ENCODE measurements at regions not wholly inside any gene's neighbourhood (a gene's known extent, or its start where the extent isn't known, plus 50 kb on each side); places are given as distances from the start of the nearest gene placed in this dataset.

DNA sequence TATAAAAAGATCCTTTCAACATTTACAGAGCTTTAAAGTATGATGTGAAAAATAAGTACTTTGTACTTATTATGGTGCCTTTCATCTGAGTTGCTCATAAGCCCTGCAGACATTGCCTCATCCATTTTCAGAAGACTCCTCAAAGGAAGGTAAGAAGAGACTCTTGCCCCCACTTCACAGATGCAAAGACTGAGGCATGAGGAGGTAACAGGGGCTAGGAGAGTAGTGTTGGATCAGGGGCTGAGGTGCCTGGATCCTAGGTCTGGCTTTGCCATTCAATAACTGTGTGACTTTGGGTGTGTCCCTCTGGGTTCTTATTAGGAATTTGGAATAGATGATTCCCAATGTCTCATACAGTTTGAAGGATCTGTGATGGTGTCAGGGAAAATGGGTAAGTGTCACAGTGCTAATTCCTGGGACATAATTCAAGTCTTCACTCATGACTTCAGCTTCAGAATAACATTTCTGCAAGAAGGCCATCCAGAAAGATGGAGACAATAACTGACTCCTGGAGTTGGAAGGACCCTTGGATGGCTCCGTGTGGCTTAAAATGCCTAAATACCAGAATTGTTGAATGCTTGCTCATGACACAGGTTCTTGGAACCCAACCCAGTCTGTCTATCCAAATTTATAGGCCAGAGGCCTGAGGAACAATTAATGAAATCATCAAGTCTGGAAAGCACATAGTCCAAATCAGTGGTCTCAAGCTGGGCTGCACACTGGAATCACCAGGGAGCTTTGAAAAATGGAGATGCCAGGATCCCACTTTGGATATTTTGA is 93.1 kb upstream of the RUNX1 start:
- DNase-seq (ENCODE audit: insufficient read length, low spot score) (no peak), FAIRE-seq (no peak)

DNA sequence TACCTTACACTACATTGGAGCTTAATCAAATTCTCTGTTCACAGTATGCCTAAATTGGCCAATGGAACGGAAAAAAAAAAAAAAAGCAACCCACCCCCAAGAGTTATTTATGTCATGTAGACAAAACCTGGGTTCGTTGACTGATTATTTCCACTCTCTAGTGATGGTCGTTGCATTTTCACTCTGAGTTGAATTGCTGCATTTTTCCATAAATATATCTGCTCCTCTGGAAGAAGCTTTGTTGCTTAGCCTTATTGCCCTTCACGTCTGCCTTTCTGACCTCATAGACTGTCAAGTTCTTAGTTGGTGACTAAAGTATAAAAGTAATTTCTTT is 90.2 kb upstream of the RUNX1 start:
- FAIRE-seq (no peak), DNase-seq (ENCODE audit: insufficient read length, low spot score) (no peak)

- DNase-seq (ENCODE audit: insufficient read length, low spot score) (no peak), FAIRE-seq (no peak)
These were observed 89.7 kb upstream of the RUNX1 start for GRCh38 chr21:35138665-35139381.

- DNase-seq (ENCODE audit: insufficient read length, low spot score): no peak
- no peak for FAIRE-seq
These were observed 87.6 kb upstream of the RUNX1 start for GRCh38 chr21:35136586-35137219.

GRCh38 chr21:35136106-35136505 is 87.0 kb upstream of the RUNX1 start:
- DNase-seq (ENCODE audit: insufficient read length, low spot score) (no peak), FAIRE-seq (no peak)

GRCh38 chr21:35135481-35135880 is 86.4 kb upstream of the RUNX1 start:
- DNase-seq (ENCODE audit: insufficient read length, low spot score) (no peak), FAIRE-seq (no peak)

GRCh38 chr21:35134309-35134708 is 85.2 kb upstream of the RUNX1 start:
- no peak for FAIRE-seq
- DNase-seq (ENCODE audit: insufficient read length, low spot score): no peak

GRCh38 chr21:35128536-35128935 is 79.4 kb upstream of the RUNX1 start:
- FAIRE-seq (no peak), DNase-seq (ENCODE audit: insufficient read length, low spot score) (no peak)

DNA sequence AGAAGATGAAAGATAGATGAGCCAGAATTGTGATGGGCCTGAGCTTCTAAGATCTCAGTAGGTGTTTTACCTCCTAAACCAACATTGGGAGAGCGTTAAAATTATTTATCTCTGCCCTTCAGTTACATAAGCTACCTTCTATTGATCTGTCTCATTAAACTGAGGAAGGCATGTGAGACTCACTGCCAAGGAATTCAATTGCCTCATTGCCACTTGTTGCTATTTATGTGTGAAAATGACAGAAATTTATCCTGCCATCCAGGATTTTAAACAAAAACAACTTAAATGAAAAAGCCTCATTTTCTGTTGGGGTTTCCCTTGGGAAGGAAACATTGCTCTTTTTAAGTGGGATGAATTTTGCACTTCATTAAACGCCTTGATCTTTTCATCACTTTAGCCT is 78.7 kb upstream of the RUNX1 start:
- FAIRE-seq: no peak
- DNase-seq (ENCODE audit: insufficient read length, low spot score): no peak

DNA sequence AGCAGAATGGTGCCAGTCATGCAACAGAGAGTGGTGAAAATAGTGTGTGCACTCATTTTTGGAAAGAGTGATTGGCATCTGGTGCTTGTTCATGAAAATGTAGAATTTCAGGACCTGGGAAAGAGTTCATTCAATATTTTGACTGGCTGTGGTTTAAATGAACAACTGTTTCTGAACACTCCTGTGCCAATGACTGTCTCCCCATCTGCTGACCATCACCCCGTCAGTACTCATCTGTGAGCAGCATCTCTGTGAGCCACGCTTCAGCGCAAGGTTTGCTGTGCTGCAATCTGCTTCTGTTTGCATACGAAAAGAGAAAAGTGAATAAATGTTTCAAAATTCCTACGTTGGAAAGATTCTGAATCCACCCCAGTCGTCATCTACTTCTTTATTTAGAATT is 77.9 kb upstream of the RUNX1 start:
- FAIRE-seq (no peak), DNase-seq (ENCODE audit: insufficient read length, low spot score) (no peak)

DNA sequence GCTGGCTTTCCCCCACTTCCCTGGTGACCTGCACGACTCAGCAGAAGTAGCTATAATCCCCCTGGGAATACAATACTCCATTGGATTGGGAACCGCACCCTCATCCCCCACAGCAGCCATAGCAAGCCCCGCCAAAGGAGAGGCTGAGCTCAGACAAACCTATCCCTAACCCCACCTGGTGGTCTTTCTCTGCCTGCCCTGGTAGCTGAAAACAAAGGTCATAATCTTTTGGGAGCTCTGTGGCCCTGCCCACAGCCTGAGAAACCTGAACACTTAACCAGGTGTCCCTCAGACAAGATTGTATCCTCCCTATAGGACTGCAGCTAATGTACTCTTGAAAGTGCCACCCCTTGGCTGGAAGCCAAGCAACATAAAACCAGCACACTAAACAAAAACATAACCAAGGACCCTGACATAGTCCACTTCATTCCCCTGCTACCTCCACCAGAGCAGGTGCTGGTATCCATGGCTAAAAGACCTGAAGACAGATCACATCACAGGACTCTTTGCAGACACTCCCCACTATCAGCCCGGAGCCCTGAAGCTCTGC is 71.6 kb upstream of the RUNX1 start:
- no peak for DNase-seq (ENCODE audit: insufficient read length, low spot score)
- no peak for FAIRE-seq

DNA sequence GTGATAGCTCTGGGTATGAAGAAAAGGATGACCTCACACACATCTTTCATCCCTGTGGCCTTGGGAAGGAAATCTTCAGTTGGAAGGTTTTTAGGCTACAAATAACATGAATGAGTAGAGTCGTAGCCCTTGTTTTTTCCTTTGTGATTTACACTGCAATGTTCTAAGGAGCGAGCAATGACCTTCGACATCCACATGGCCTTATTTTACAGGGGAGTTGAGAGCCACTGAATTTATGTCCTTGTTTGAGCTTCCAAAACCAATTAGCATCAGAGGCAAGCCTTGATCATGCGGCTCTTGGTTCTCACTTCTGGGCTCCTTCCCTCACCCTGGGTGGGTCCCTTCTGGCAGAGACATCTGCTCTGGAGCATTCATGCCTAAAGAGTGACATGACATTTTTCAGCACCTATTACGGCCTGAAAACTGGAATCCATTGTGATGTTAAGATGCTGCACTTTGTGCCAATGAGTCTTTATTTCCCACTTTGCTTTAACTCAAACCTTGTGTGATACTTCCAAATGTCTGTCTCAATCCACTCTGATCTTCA is 70.5 kb upstream of the RUNX1 start:
- no peak for DNase-seq (ENCODE audit: insufficient read length, low spot score)

DNA sequence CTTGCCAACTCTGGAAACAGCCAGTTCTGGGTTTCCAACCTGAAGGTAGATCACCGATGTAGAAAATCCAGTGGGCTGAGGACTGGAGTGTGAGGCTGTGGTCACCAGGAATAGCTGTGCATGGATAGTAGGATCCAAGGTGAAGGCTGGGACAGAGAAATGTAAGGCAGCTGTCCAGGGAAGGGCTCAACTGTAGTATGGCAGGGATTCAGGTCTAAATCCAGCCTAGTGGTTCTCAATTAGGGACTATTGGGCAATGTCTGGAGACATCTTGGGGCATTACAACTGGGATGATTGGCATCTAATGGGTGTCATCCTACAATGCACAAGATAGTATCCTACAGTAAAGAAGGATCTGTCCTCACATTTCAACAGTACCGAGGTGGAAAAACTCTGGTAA is 67.7 kb upstream of the RUNX1 start:
- no peak for FAIRE-seq
- DNase-seq (ENCODE audit: insufficient read length, low spot score): no peak

More for the DNA sequence above, 70.5 kb upstream of the RUNX1 start:
- FAIRE-seq: no peak

GRCh38 chr21:35113064-35113463 is 64.0 kb upstream of the RUNX1 start:
- DNase-seq (ENCODE audit: insufficient read length, low spot score): no peak
- FAIRE-seq: no peak

DNA sequence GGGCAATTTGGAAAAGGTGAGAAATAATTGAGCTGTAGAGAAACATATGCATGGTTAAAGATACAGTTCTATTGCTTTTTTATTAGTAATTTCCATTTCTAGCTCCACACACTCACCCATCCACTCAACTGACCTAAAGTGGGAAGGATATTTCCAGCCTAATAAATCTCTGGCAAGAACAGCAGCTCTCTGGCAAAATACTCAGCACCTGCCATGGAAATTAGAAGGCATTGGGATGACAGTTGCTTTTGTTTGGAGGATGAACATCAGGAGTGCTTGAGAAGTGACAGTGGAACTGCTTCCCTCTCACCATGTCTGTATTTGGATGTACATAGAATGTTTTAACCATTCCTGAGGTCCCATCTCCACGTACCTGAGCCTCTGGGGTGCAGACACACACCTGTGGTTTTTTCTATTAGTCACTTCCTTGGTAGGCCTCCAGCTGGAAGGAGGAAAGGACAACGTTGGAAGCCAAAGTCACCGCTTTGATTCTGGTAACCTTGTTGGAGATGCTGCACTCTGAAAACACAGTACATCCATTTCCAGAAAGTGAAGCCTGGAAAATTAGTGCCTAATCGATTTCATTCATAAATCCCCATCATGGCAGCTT is 62.3 kb upstream of the RUNX1 start:
- FAIRE-seq: no peak
- no peak for DNase-seq (ENCODE audit: insufficient read length, low spot score)

- DNase-seq (ENCODE audit: insufficient read length, low spot score) (no peak), FAIRE-seq (no peak)
These were observed 59.8 kb upstream of the RUNX1 start for GRCh38 chr21:35108887-35109286.

DNA sequence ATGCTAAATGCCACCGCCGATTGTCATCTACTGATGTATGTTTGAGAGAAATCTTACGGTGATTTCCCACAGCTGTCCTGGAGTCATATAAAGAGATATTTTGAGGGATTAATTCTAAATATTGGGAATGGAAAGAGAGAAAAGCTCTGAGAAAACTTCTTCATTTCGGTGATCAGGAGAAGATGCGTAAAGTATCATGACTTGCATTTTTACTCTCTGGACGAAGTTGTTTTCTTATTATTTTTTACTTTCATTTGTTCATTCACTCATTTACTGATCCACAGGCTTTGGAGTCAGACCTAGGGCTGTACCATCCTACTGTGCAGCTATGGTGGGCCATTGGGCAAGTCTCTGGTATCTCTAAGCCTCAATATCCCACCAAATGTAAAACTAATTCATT is 58.4 kb upstream of the RUNX1 start:
- no peak for FAIRE-seq
- DNase-seq (ENCODE audit: insufficient read length, low spot score): no peak

DNA sequence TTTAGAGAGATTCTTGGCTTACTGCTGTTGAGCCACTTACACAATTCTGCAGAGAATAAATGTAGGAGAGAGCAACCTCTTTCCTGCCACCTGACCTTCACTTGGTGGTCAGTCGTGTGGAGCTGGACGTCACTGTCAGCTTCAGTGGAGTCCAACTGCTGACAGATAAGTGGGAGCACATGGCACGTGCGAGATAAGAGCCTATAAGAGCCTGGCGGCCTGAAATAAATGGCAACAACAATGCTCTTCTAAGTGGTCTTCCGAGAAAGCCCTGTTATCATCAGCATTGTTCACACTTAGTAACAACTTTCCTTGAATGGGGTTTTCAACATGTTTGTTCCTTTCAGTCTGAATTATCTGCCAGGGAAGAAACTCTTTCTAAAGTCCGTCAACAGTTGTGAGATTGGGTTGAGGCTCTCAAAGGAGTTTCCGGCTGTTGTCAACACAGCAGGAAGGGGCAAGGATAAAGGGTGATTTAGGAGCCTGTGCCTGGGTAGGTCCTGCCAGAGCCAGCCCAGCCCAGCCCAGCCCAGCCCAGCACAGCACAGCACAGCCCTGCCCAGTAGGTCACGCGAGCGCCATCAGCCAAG is 57.2 kb upstream of the RUNX1 start:
- no peak for FAIRE-seq

DNA sequence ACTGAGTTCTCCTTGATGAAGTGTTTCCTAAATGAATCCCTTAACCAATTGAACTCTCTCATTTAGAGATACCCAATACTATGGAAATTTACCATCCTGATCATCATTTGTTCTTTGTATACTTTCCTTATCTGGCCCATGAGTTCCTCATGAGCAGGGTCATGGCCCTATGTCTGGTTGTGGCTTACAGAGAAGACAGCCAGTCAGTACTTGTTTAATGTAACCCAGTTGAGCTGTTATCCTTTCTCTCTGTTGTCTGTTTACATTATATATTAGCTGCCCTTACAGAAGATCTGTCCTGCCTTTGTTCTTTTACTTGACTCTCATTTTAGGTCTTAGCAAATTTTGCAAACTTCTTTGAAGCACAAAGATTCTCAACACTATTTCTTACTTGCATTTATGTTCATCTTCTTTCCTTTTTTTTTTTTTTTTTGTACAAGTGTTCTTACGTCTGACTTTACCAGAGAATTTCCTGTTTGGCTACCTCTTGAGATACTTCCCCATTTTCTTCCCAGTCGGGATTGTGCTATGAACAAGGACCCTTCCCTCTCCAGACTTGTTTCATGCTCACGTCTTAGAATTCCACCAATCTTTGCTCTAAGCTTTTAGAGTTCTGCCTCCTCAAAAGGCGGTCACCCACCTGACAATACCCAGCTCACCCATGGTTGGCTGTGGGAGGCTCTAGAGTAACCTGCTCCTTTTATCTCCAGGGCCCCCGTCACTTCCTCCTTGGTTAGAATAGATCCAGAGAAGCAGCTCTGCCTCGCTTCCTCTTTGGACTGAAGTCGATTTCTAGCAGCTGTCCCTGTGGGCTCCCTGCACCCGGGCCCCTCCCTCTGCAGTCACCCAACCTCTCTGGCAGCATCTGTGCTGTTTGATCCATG is 53.6 kb upstream of the RUNX1 start:
- FAIRE-seq (no peak), DNase-seq (ENCODE audit: insufficient read length, low spot score) (no peak)

More for the DNA sequence above, 57.2 kb upstream of the RUNX1 start:
- no peak for DNase-seq (ENCODE audit: insufficient read length, low spot score)

GRCh38 chr21:35100349-35100811 is 51.3 kb upstream of the RUNX1 start:
- no peak for DNase-seq (ENCODE audit: insufficient read length, low spot score)
- FAIRE-seq: no peak

Measured in GM19239 (cell line).